ENCODE measurements at regions not wholly inside any gene's neighbourhood (a gene's known extent, or its start where the extent isn't known, plus 50 kb on each side); places are given as distances from the start of the nearest gene placed in this dataset.
"Not testable (repeated sequence)": the region's sequence is repeated elsewhere in the genome, so short reads cannot be mapped to it uniquely, and the experiment has no call there.

DNA sequence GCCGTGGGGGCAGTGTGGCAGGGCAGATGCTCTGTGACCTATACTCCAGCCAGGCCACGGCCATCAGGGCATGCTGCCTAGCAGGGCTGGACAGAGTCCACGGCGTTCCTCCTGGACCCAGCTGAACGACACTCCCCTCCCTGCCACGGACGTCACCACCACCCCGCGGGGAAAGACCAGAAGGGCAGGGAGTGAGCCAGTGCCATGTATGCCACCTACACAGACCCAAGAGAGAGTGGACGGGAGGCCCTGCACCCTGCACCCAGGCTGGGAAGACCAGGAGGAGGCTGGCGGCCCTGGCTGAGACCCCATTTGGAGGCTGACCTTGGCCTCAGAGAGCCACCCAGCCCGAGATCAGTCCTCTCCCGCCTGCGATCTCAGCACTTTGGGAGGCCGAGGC, 101.9 kb downstream of the FAM53A start:
- Histone ChIP-seq H3K9me3 (no peaks in the 10 kb centered on the region), H3K27ac (peak overlapping the region in 1 of 2 donors; percentile 41), H3K4me3 (no peak overlapping the region), H3K27me3 (no peaks in the 10 kb centered on the region), H3K4me1 (peaks cover 4% of the 10 kb centered on the region in 2 donors), H3K36me3 (no peaks in the 10 kb centered on the region)
- TF ChIP-seq CTCF (IDR thresholded peaks at IDR 0.05), result no peak
- intact Hi-C loops (cut with DNase I), result loop anchor here (5.0 kb wide), 2 partner anchors 130 to 290 kb away; partner anchors contain the start of genes NSD2 and SLBP
- no peak for DNase-seq (ENCODE audit: low spot score in 2 of 2)

DNA sequence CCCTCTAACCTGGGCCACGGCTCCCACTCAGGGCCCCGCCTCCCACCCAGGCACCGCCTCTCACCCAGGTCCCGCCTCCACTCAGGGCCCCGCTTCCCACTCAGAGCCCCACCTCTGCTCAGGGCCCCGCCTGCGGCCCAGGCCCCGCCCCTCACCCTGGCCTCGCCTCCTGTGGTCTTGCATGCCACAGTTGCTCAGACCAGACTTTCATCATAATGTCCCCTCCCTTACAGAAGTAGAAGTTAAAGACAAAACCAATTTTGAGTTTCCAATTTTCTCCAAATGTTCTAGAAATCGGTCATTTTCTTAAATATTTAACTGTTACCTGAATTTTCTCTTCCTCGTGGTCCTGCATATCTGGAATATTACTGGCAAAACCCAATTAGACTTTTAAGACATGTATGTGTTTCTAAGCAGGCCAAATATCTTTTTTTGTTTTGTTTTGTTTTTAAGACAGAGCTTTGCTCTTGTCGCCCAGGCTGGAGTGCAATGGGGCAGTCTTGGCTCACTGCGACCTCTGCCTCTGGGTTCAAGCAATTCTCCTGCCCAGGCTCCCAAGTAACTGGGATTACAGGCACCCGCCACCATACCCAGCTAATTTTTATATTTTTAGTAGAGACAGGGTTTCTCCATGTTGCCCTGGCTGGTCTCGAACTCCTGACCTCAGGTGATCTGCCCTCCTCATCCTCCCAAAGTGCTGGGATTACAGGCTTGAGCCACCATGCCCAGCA, 102.8 kb downstream of the FAM53A start:
- intact Hi-C loops (cut with DNase I), result loop anchor here (2.0 to 5.0 kb wide), 4 partner anchors 103 to 333 kb away; partner anchors contain the start of genes CTBP1, FAM53A, NSD2 and SLBP
- H3K27me3 ChIP-seq, H3K36me3 ChIP-seq, H3K9me3 ChIP-seq, H3K4me3 ChIP-seq, H3K4me1 ChIP-seq: not testable (repeated sequence)
- peak overlapping the region; percentile 41 to 43 for H3K27ac ChIP-seq
- DNase-seq (ENCODE audit: low spot score in 2 of 2), result peak; percentile 82 to 97

DNA sequence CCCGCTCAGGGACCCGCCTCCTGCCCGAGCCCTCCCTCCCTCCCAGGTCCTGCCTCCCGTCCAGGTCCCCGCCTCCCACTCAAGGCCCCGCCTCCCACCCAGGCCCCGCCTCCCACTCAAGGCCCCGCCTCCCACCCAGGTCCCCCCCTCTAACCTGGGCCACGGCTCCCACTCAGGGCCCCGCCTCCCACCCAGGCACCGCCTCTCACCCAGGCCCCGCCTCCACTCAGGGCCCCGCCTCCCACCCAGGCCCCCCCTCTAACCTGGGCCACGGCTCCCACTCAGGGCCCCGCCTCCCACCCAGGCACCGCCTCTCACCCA, 103.5 kb downstream of the FAM53A start:
- Histone ChIP-seq H3K4me3 (peak overlapping the region; percentile 58 to 95), H3K27ac (peak overlapping the region; percentile 63 to 74)
- not testable (repeated sequence) for H3K36me3 ChIP-seq; H3K4me1 ChIP-seq; DNase-seq (ENCODE audit: low spot score in 2 of 2); H3K27me3 ChIP-seq; H3K9me3 ChIP-seq
- intact Hi-C loops (cut with DNase I), result loop anchor here (1.0 to 5.0 kb wide), 5 partner anchors 104 to 332 kb away; partner anchors contain the start of genes CTBP1, FAM53A, NSD2 and SLBP

DNA sequence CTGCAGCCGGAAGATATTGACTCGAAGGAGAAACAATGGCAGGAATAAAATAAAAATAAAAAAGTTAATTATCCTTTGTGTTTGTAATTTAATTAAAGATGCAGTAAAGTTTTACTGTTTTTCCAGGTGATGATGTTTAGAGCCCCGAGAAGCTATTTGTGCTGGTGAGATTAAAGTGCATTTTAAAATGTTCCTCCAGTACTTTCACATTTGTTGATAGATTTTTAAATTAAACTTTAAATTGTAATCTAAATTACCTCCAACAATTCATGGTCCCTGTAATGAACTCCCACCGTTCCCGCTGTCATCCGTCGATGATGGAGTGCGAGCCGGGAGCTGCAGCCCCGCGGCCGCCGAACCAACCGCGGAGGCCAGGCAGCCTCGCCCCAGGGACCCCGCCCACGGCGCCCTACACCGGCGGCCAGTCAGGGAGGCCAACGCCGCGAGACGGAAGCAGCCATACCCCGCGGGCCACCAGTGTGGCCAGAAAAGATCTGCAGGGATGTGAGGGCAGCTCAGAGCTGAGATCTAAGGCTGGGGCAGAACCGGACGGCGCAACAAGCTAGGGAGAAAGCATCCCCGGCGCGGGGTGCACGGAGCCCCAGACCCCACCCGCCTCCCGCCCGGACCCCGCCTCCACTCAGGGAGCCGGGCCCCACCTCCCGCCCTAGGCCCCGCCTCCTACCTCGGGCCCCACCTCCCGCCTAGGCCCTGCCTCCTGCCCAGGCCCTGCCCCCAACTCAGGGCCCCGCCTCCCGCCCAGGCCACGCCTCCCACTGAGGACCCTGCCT, 104.0 kb downstream of the FAM53A start:
- no peaks in the 10 kb centered on the region for H3K27me3 ChIP-seq
- H3K36me3 ChIP-seq, result no peaks in the 10 kb centered on the region
- no peak for TF ChIP-seq CTCF (IDR thresholded peaks at IDR 0.05)
- peaks cover 4% of the 10 kb centered on the region in 2 donors for H3K4me1 ChIP-seq
- peak; percentile 72 to 95 for DNase-seq (ENCODE audit: low spot score in 2 of 2)
- intact Hi-C loops (cut with DNase I), result loop anchor here (1.0 to 5.0 kb wide), 5 partner anchors 105 to 331 kb away; partner anchors contain the start of genes CTBP1, FAM53A, NSD2 and SLBP
- H3K9me3 ChIP-seq, result no peaks in the 10 kb centered on the region
- peak overlapping the region; percentile 63 to 74 for H3K27ac ChIP-seq
- peak overlapping the region; percentile 58 to 95 for H3K4me3 ChIP-seq

DNA sequence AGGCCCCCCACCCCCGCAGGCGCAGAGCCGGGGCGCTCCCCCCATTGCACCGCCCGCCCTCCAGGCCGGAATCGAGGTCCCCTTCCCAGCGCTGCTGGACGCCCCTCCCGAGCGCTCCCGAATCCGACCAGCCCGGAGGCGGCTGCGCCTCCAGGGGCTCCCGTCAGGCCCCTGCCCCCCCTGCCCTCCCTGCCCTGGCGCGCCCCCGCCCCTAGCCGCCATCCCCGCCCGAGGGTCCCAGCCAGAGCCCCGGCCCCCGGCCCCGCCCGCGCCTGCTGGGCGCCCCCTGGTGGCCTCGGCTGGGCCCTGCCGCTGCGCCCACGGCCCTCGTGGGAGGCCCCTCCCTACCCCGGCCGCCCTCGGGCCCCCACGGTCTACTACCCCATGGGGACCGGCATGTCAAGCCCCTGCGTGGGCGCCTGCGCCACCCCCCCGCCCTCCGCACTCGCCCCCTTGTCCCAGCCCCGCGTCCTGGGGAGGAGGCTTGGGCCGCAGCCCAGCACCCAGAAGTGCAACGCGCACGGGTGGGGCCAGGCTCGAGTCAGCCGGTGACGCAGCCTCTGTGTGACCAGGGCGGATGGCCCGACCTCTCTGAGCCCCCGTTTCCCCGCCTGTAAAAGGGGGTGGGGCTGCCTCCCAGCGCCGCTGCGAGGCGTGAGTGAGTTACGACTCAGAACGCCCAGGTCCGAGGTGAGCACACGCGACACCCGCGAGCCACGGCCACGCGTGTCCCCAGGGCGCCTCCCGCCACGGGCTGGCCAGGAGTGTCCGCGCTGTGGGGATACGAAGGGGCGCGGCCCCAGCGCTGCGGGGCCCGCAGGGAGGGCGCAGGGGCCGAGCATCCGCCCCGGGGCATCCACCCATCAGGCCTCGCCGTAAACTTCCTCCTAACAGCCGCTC, 104.9 kb downstream of the FAM53A start:
- peak; percentile 43 to 59 (median 52) for TF ChIP-seq CTCF (IDR thresholded peaks at IDR 0.05)
- no peaks in the 10 kb centered on the region for H3K27me3 ChIP-seq
- H3K4me1 ChIP-seq, result peaks cover 4% of the 10 kb centered on the region in 2 donors
- no peaks in the 10 kb centered on the region for H3K36me3 ChIP-seq
- DNase-seq (ENCODE audit: low spot score in 2 of 2), result peak; percentile 56 to 91
- peak overlapping the region; percentile 63 to 74 for H3K27ac ChIP-seq
- no peaks in the 10 kb centered on the region for H3K9me3 ChIP-seq
- intact Hi-C loops (cut with DNase I), result no loop called here
- peak overlapping the region; percentile 58 to 95 for H3K4me3 ChIP-seq

DNA sequence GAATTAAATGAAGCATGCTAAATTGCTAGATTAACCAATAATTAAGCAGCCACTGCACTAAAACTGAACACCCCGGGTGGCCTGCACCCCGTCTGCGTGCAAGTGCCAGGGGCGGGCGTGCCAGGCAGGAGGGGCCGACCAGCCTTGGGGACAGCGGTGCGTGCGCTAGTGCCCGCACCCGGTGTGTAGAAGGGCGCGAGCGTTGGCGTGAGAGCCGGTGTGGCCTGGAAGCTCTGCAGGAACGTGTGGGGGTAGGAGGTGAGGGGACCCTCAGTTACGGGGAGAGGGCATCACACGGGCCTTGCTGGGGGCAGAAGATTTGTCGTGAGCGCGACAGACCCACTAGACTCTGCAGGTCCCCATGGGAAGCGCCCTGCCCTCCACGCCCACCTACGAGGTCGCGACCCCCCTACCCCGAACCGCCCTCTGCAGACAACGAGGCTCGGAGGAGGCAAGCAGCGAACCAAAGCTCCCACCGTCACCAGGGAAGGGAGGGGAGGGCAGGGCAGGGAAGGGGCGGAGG, 105.8 kb downstream of the FAM53A start:
- Histone ChIP-seq H3K27me3 (no peaks in the 10 kb centered on the region), H3K4me1 (peaks cover 4% of the 10 kb centered on the region in 2 donors), H3K36me3 (no peaks in the 10 kb centered on the region), H3K9me3 (no peaks in the 10 kb centered on the region), H3K4me3 (peak overlapping the region in 1 of 2 donors; percentile 95), H3K27ac (no peak overlapping the region)
- TF ChIP-seq CTCF (IDR thresholded peaks at IDR 0.05), result no peak
- DNase-seq (ENCODE audit: low spot score in 2 of 2), result no peak
- intact Hi-C loops (cut with DNase I), result no loop called here

Measured in ascending aorta (tissue), 2 donors.